ENCODE measurements at regions not wholly inside any gene's neighbourhood (a gene's known extent, or its start where the extent isn't known, plus 50 kb on each side); places are given as distances from the start of the nearest gene placed in this dataset.

- Histone ChIP-seq H3K27me3 (ENCODE audit: insufficient read depth, low read length) (no peaks in the 10 kb centered on the region), H3K79me2 (ENCODE audit: insufficient read depth, low read length) (no peaks in the 10 kb centered on the region), H3K9me3 (ENCODE audit: control insufficient read depth in 1 of 2, insufficient read depth in 1 of 2, low read depth in 1 of 2, low read length in 2 of 2) (no peaks in the 10 kb centered on the region), H2AFZ (ENCODE audit: low read depth, low read length, poor library complexity, severe bottlenecking) (no peak overlapping the region), H3K4me3 (replicated peaks in 1 of 2; ENCODE audit: low read depth in 1 of 2, low read length in 2 of 2) (no peak overlapping the region), H4K20me1 (ENCODE audit: insufficient read depth) (no peaks in the 10 kb centered on the region), H3K4me1 (ENCODE audit: control insufficient read depth in 1 of 2, insufficient read depth in 2 of 2, low read length in 2 of 2) (peaks cover 0 to 11% of the 10 kb centered on the region in 2 experiments; a peak in 2 of 4 replicates), H3K27ac (ENCODE audit: low read depth, low read length) (no peak overlapping the region), H3K4me2 (ENCODE audit: low read length) (peak overlapping the region; percentile 37), H3K9me2 (ENCODE audit: insufficient read depth) (no peaks in the 10 kb centered on the region), H3K9ac (ENCODE audit: low read length) (no peak overlapping the region), H3K36me3 (ENCODE audit: control insufficient read depth in 1 of 2, insufficient read depth in 2 of 2, low read length in 2 of 2) (no peaks in the 10 kb centered on the region)
- peak; percentile 61 for ATAC-seq
- ChIA-PET RAD21 (ENCODE audit: low non-redundant PET in 1 of 2, low total read pairs in 2 of 2, uncharacterized antibody in 2 of 2, unreplicated experiment in 2 of 2) (no interaction called here), CTCF (no interaction called here), POLR2A (no interaction called here)
- intact Hi-C loops (cut with micrococcal nuclease): no loop called here
- peak; percentile 26 for TF ChIP-seq FOSL1 (IDR thresholded peaks at IDR 0.05; ENCODE audit: low read depth)
- TF ChIP-seq SP1 (IDR thresholded peaks at IDR 0.05; ENCODE audit: low read depth): peak; percentile 36; the same call in 1 of the 2 replicates
- TF ChIP-seq, protein P1, sequence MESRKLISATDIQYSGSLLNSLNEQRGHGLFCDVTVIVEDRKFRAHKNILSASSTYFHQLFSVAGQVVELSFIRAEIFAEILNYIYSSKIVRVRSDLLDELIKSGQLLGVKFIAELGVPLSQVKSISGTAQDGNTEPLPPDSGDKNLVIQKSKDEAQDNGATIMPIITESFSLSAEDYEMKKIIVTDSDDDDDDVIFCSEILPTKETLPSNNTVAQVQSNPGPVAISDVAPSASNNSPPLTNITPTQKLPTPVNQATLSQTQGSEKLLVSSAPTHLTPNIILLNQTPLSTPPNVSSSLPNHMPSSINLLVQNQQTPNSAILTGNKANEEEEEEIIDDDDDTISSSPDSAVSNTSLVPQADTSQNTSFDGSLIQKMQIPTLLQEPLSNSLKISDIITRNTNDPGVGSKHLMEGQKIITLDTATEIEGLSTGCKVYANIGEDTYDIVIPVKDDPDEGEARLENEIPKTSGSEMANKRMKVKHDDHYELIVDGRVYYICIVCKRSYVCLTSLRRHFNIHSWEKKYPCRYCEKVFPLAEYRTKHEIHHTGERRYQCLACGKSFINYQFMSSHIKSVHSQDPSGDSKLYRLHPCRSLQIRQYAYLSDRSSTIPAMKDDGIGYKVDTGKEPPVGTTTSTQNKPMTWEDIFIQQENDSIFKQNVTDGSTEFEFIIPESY (IDR thresholded peaks at IDR 0.05; ENCODE audit: extremely low read depth, insufficient replicate concordance, low read length): no peak
- no peak for TF ChIP-seq EGR1 (IDR thresholded peaks at IDR 0.05; ENCODE audit: low read depth)
- TF ChIP-seq REST (IDR thresholded peaks at IDR 0.05; ENCODE audit: low read depth): no peak
- TF ChIP-seq JUND (IDR thresholded peaks at IDR 0.05): 0 out of 2 replicates have a peak, but pooled peaks have one; percentile 16
- peak; percentile 16 for DNase-seq (ENCODE audit: low read depth, low spot score)
- no TSS peak for BruUV-seq (replicated peaks)
These were observed 1323.5 kb upstream of the TMEFF2 start for GRCh38 chr2:193518041-193518817.

Data from HCT116 (cell line).